ENCODE measurements at regions not wholly inside any gene's neighbourhood (a gene's known extent, or its start where the extent isn't known, plus 50 kb on each side); places are given as distances from the start of the nearest gene placed in this dataset.

DNA sequence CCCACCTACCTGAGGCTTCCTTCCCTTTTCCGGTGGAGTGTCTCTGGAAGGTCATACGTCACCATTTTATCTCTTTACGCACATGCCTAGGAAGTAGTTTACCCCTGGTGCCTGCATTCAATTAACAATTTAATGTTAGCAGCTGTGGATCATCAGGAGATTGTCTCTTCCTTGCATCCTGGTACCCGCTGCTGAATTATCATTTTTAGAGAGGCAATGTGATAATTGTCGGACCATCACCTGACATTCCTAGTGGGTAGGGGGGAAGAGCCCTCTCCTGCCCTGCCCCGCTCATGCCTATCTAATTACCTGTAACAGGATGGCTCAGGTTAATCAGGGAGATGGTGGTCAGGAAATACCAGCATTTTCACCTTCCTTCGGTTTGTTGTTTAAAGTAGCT is 863.6 kb downstream of the RPA4 start:
- H3K27ac ChIP-seq (ENCODE audit: control insufficient read depth, insufficient read depth, low read length) = no peak overlapping the region
- FAIRE-seq = no peak

DNA sequence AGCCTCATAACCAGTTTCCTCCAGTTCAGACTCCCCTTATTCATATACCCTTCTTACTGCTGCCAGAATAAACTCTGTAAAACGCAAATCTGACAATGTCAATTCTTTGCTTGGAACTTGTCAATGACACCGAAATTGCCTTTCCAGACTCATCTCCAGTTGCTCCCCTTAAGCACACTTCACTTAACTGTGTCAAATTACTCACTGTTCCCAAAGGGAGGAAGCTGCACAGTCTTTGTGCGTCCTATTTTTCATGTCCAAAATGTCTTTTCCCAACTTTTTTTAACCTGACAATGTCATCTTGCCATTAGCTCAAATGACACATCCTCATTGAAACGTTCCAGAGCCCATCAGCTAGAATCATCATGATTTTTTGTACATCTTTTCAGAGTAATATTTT is 867.3 kb downstream of the RPA4 start:
- Histone ChIP-seq H3K36me3 (ENCODE audit: control insufficient read depth in 2 of 2, extremely low read depth in 1 of 2, insufficient read depth in 2 of 2, low read length in 2 of 2) (no peaks in the 10 kb centered on the region), H3K9ac (ENCODE audit: control insufficient read depth, extremely low read depth, insufficient read depth, low read length) (no peak overlapping the region), H3K27ac (ENCODE audit: control insufficient read depth, insufficient read depth, low read length) (no peak overlapping the region), H3K9me3 (ENCODE audit: control insufficient read depth, low read depth, low read length) (no peaks in the 10 kb centered on the region), H3K4me2 (ENCODE audit: control insufficient read depth, extremely low read depth, insufficient read depth, low read depth, low read length) (no peak overlapping the region), H3K4me1 (ENCODE audit: control insufficient read depth, extremely low read depth, insufficient read depth, low read length) (peaks cover 8% of the 10 kb centered on the region), H3K27me3 (ENCODE audit: control insufficient read depth, extremely low read depth, insufficient read depth, low read length) (no peaks in the 10 kb centered on the region), H4K20me1 (ENCODE audit: control insufficient read depth, extremely low read depth, insufficient read depth, low read length) (no peaks in the 10 kb centered on the region), H3K4me3 (ENCODE audit: control insufficient read depth in 2 of 3, extremely low read depth in 1 of 3, insufficient read depth in 2 of 3, low read depth in 1 of 3, low read length in 3 of 3) (no peak overlapping the region), H3K79me2 (ENCODE audit: control insufficient read depth, insufficient read depth, low read length) (no peaks in the 10 kb centered on the region), H2AFZ (ENCODE audit: control insufficient read depth, low read length) (no peak overlapping the region), H3K9me1 (ENCODE audit: control insufficient read depth, extremely low read depth, insufficient read depth, low read length) (no peaks in the 10 kb centered on the region)
- DNase-seq (ENCODE audit: low read depth, low spot score) (no peak), FAIRE-seq (no peak)
- dilution Hi-C loops (cut with MboI; ENCODE audit: extremely low pct_ligation_motif_present, low sequenced_read_pairs) = no loop called here
- TF ChIP-seq EZH2 (IDR thresholded peaks at IDR 0.05; ENCODE audit: low read length) = no peak
- TF ChIP-seq, protein P1, sequence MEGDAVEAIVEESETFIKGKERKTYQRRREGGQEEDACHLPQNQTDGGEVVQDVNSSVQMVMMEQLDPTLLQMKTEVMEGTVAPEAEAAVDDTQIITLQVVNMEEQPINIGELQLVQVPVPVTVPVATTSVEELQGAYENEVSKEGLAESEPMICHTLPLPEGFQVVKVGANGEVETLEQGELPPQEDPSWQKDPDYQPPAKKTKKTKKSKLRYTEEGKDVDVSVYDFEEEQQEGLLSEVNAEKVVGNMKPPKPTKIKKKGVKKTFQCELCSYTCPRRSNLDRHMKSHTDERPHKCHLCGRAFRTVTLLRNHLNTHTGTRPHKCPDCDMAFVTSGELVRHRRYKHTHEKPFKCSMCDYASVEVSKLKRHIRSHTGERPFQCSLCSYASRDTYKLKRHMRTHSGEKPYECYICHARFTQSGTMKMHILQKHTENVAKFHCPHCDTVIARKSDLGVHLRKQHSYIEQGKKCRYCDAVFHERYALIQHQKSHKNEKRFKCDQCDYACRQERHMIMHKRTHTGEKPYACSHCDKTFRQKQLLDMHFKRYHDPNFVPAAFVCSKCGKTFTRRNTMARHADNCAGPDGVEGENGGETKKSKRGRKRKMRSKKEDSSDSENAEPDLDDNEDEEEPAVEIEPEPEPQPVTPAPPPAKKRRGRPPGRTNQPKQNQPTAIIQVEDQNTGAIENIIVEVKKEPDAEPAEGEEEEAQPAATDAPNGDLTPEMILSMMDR (optimal IDR thresholded peaks at IDR 0.05 in 1 of 3, IDR thresholded peaks at IDR 0.05 in 1 of 3, conservative IDR thresholded peaks at IDR 0.05 in 1 of 3; ENCODE audit: extremely low read depth in 1 of 3, insufficient read depth in 2 of 3, low read length in 3 of 3) = no peak

More for the DNA sequence above, 863.6 kb downstream of the RPA4 start:
- Histone ChIP-seq H3K79me2 (ENCODE audit: control insufficient read depth, insufficient read depth, low read length) (no peaks in the 10 kb centered on the region), H3K9ac (ENCODE audit: control insufficient read depth, extremely low read depth, insufficient read depth, low read length) (no peak overlapping the region), H3K27me3 (ENCODE audit: control insufficient read depth, extremely low read depth, insufficient read depth, low read length) (no peaks in the 10 kb centered on the region), H4K20me1 (ENCODE audit: control insufficient read depth, extremely low read depth, insufficient read depth, low read length) (no peaks in the 10 kb centered on the region), H3K36me3 (ENCODE audit: control insufficient read depth in 2 of 2, extremely low read depth in 1 of 2, insufficient read depth in 2 of 2, low read length in 2 of 2) (no peaks in the 10 kb centered on the region), H3K4me1 (ENCODE audit: control insufficient read depth, extremely low read depth, insufficient read depth, low read length) (peaks cover 8% of the 10 kb centered on the region), H3K9me3 (ENCODE audit: control insufficient read depth, low read depth, low read length) (no peaks in the 10 kb centered on the region), H3K4me3 (ENCODE audit: control insufficient read depth in 2 of 3, extremely low read depth in 1 of 3, insufficient read depth in 2 of 3, low read depth in 1 of 3, low read length in 3 of 3) (no peak overlapping the region), H3K9me1 (ENCODE audit: control insufficient read depth, extremely low read depth, insufficient read depth, low read length) (no peaks in the 10 kb centered on the region), H3K4me2 (ENCODE audit: control insufficient read depth, extremely low read depth, insufficient read depth, low read depth, low read length) (no peak overlapping the region), H2AFZ (ENCODE audit: control insufficient read depth, low read length) (no peak overlapping the region)
- TF ChIP-seq, protein P1 (optimal IDR thresholded peaks at IDR 0.05 in 1 of 3, IDR thresholded peaks at IDR 0.05 in 1 of 3, conservative IDR thresholded peaks at IDR 0.05 in 1 of 3; ENCODE audit: extremely low read depth in 1 of 3, insufficient read depth in 2 of 3, low read length in 3 of 3) = no peak
- TF ChIP-seq EZH2 (IDR thresholded peaks at IDR 0.05; ENCODE audit: low read length) = no peak
- no peak for DNase-seq (ENCODE audit: low read depth, low spot score)
- dilution Hi-C loops (cut with MboI; ENCODE audit: extremely low pct_ligation_motif_present, low sequenced_read_pairs) = no loop called here

All from keratinocyte (primary cell).